ENCODE measurements at regions not wholly inside any gene's neighbourhood (a gene's known extent, or its start where the extent isn't known, plus 50 kb on each side); places are given as distances from the start of the nearest gene placed in this dataset.
"Not testable (repeated sequence)": the region's sequence is repeated elsewhere in the genome, so short reads cannot be mapped to it uniquely, and the experiment has no call there.

GRCh38 chr4:10281996-10282395 lies 165.4 kb upstream of the WDR1 start:
- DNase-seq (ENCODE audit: low read depth in 2 of 3, low spot score in 2 of 3): no peak

GRCh38 chr4:10279261-10279660 lies 162.7 kb upstream of the WDR1 start:
- no peak for DNase-seq (ENCODE audit: low read depth in 2 of 3, low spot score in 2 of 3)

GRCh38 chr4:10278071-10278470 lies 161.5 kb upstream of the WDR1 start:
- no peak for DNase-seq (ENCODE audit: low read depth in 2 of 3, low spot score in 2 of 3)

GRCh38 chr4:10276152-10276551 lies 159.6 kb upstream of the WDR1 start:
- DNase-seq (ENCODE audit: low read depth in 2 of 3, low spot score in 2 of 3): no peak

- DNase-seq (ENCODE audit: low read depth in 2 of 3, low spot score in 2 of 3): no peak
Observed at GRCh38 chr4:10275696-10276095, 159.1 kb upstream of the WDR1 start.

GRCh38 chr4:10273030-10273429 lies 156.4 kb upstream of the WDR1 start:
- no peak for DNase-seq (ENCODE audit: low read depth in 2 of 3, low spot score in 2 of 3)

- no peak for DNase-seq (ENCODE audit: low read depth in 2 of 3, low spot score in 2 of 3)
Observed at GRCh38 chr4:10272511-10272910, 155.9 kb upstream of the WDR1 start.

- no peak for DNase-seq (ENCODE audit: low read depth in 2 of 3, low spot score in 2 of 3)
Observed at GRCh38 chr4:10267066-10267465, 150.5 kb upstream of the WDR1 start.

GRCh38 chr4:10260777-10261176 lies 144.2 kb upstream of the WDR1 start:
- DNase-seq (ENCODE audit: low read depth in 2 of 3, low spot score in 2 of 3): no peak

GRCh38 chr4:10259976-10260375 lies 143.4 kb upstream of the WDR1 start:
- no peak for DNase-seq (ENCODE audit: low read depth in 2 of 3, low spot score in 2 of 3)

- no peak for DNase-seq (ENCODE audit: low read depth in 2 of 3, low spot score in 2 of 3)
Observed at GRCh38 chr4:10256203-10256602, 139.6 kb upstream of the WDR1 start.

- no peak for DNase-seq (ENCODE audit: low read depth in 2 of 3, low spot score in 2 of 3)
Observed at GRCh38 chr4:10253765-10254164, 137.2 kb upstream of the WDR1 start.

GRCh38 chr4:10245751-10246150 lies 129.2 kb upstream of the WDR1 start:
- DNase-seq (ENCODE audit: low read depth in 2 of 3, low spot score in 2 of 3): no peak

GRCh38 chr4:10243856-10244255 lies 127.3 kb upstream of the WDR1 start:
- DNase-seq (ENCODE audit: low read depth in 2 of 3, low spot score in 2 of 3): no peak

GRCh38 chr4:10240691-10241090 lies 124.1 kb upstream of the WDR1 start:
- DNase-seq (ENCODE audit: low read depth in 2 of 3, low spot score in 2 of 3): no peak

- DNase-seq (ENCODE audit: low read depth in 2 of 3, low spot score in 2 of 3): peak in 1 of 3 donors; percentile 1
Observed at GRCh38 chr4:10239982-10240654, 123.5 kb upstream of the WDR1 start.

GRCh38 chr4:10237131-10237530 lies 120.5 kb upstream of the WDR1 start:
- no peak for DNase-seq (ENCODE audit: low read depth in 2 of 3, low spot score in 2 of 3)

- DNase-seq (ENCODE audit: low read depth in 2 of 3, low spot score in 2 of 3): no peak
Observed at GRCh38 chr4:10232114-10232513, 115.5 kb upstream of the WDR1 start.

- no peak for DNase-seq (ENCODE audit: low read depth in 2 of 3, low spot score in 2 of 3)
Observed at GRCh38 chr4:10226756-10227155, 110.2 kb upstream of the WDR1 start.

- DNase-seq (ENCODE audit: low read depth in 2 of 3, low spot score in 2 of 3): no peak
Observed at GRCh38 chr4:10225096-10225495, 108.5 kb upstream of the WDR1 start.

- no peak for DNase-seq (ENCODE audit: low read depth in 2 of 3, low spot score in 2 of 3)
Observed at GRCh38 chr4:10223782-10224181, 107.2 kb upstream of the WDR1 start.

- not testable (repeated sequence) for DNase-seq (ENCODE audit: low read depth in 2 of 3, low spot score in 2 of 3)
Observed at GRCh38 chr4:10213481-10213880, 96.9 kb upstream of the WDR1 start.

- no peak for DNase-seq (ENCODE audit: low read depth in 2 of 3, low spot score in 2 of 3)
Observed at GRCh38 chr4:10212901-10213300, 96.3 kb upstream of the WDR1 start.

All from hematopoietic multipotent progenitor cell (in vitro differentiated cells).